ENCODE measurements at regions not wholly inside any gene's neighbourhood (a gene's known extent, or its start where the extent isn't known, plus 50 kb on each side); places are given as distances from the start of the nearest gene placed in this dataset.

DNA sequence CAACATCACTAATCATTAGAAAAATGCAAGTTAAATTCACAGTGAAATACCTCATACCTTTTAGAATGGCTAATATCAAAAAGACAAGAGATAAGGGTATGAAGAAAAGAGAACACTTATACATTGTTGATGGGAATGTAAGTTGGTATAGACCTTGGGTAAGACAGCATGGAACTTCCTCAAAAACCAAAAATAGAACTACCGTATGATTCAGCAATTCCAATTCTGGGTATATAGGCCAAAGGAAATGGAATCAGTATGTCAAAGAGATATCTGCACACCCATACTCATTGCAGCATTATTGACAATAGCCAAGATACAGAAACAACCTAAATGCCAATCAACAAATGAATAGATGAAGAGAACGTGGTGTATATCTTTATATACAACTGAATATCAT is 166.8 kb upstream of the LRRN1 start:
- H3K4me1 Mint-ChIP-seq (ENCODE audit: low read depth) = no peaks in the 10 kb centered on the region
- H3K9me3 Mint-ChIP-seq = no peaks in the 10 kb centered on the region
- H3K36me3 Mint-ChIP-seq (ENCODE audit: low read depth) = no peaks in the 10 kb centered on the region
- H3K27ac Mint-ChIP-seq = no peak overlapping the region
- DNase-seq (ENCODE audit: low spot score) = no peak
- H3K4me3 Mint-ChIP-seq = no peak overlapping the region
- H3K27me3 Mint-ChIP-seq (ENCODE audit: low read depth) = no peaks in the 10 kb centered on the region

DNA sequence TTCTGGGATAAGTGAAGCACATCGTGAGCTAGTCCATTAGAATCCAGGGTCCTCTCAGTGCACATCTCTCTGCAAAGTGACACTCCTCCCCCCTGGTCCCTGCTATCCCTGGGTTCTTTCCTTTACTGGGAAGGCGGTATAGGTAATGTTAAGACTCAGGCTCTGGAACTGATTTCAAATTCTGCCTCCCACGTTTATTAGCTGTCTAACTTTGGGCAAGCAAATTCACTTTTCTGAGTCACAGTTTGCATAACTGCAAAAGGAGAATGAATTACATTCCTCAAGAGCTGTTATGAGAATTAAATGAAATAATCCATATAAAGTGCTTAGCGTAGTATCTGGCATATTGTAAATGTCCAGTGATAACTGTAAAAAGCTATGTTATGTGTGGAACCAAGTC is 168.1 kb upstream of the LRRN1 start:
- DNase-seq (ENCODE audit: low spot score) = no peak
- Mint-ChIP-seq H3K4me1 (ENCODE audit: low read depth) (no peaks in the 10 kb centered on the region), H3K4me3 (no peak overlapping the region), H3K27me3 (ENCODE audit: low read depth) (no peaks in the 10 kb centered on the region), H3K36me3 (ENCODE audit: low read depth) (no peaks in the 10 kb centered on the region), H3K27ac (no peak overlapping the region), H3K9me3 (no peaks in the 10 kb centered on the region)

DNA sequence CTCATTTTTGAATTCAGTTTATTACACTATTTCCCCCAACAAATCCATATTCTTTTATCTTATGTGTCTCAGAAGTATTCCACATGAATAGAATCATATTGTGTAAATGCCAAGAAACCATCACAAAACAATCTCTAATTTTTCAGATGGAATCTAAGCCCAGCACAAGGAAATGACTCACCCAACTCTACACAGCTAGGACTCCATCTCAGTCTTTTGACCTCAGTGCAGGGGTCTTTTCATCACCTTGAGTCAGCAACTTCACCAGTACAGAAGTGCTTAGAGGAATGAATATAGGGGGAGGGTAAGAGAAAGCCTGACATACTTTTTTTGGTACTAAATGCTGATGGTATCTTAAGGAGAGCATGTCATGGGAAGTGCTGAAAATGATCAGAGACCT is 169.3 kb upstream of the LRRN1 start:
- no peak for DNase-seq (ENCODE audit: low spot score)

DNA sequence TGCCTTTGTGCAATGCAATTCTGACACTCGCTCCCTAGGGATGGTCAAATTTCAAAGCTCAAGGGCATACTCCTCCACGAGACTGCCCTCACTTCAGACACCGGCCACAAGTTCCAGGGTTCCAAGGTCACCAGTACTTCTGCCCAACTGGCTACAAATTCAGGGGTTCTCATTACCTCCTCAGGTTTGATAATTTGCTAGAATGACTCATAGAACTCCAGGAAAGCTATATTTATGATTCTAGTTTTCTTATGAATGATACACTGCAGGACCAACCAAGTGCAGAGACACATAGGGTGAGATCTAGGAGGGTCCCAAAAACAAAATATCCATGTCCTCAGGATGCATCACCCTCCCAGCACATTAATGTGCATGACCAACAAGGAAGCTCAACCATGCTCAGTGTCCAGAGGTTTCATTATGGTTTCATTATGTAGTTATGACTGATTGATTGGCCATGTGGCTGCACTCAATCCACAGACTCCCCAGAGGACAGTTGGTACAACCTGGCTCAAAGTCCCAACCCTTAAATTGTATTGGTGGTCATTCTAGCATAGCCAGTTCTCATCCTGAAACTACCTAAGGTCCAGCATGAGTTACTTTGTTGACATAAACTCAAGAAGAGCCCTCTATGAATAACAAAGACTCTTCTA is 170.4 kb upstream of the LRRN1 start:
- DNase-seq (ENCODE audit: low spot score) = no peak
- H3K4me1 Mint-ChIP-seq (ENCODE audit: low read depth) = no peaks in the 10 kb centered on the region
- H3K27me3 Mint-ChIP-seq (ENCODE audit: low read depth) = no peaks in the 10 kb centered on the region
- H3K9me3 Mint-ChIP-seq = no peaks in the 10 kb centered on the region
- H3K27ac Mint-ChIP-seq = no peak overlapping the region
- H3K4me3 Mint-ChIP-seq = no peak overlapping the region
- no peaks in the 10 kb centered on the region for H3K36me3 Mint-ChIP-seq (ENCODE audit: low read depth)

More for the DNA sequence above, 169.3 kb upstream of the LRRN1 start:
- Mint-ChIP-seq H3K27ac (no peak overlapping the region), H3K36me3 (ENCODE audit: low read depth) (no peaks in the 10 kb centered on the region), H3K27me3 (ENCODE audit: low read depth) (no peaks in the 10 kb centered on the region), H3K4me3 (no peak overlapping the region), H3K4me1 (ENCODE audit: low read depth) (no peaks in the 10 kb centered on the region), H3K9me3 (no peaks in the 10 kb centered on the region)

DNA sequence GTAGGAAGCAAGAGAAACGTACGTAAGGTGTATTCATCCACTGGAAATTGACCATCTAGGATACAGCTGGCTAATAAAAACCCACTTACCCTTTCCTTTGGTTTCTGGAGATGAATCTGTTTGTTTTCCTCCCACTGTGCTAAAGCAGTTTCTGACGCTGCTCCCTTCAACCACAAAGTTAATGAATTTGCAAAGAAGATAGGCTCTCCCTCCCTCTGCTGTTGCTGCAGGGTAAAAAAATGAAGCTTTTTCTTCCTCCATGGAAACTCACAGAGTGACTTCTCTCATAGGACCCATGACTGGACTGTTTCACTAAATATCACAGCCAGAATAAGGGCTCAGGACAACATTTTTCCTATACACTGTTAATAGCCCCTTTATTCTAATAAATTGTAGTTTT is 172.1 kb upstream of the LRRN1 start:
- Mint-ChIP-seq H3K4me3 (no peak overlapping the region), H3K27me3 (ENCODE audit: low read depth) (no peaks in the 10 kb centered on the region), H3K9me3 (no peaks in the 10 kb centered on the region), H3K4me1 (ENCODE audit: low read depth) (no peaks in the 10 kb centered on the region), H3K27ac (no peak overlapping the region), H3K36me3 (ENCODE audit: low read depth) (no peaks in the 10 kb centered on the region)
- DNase-seq (ENCODE audit: low spot score) = no peak

DNA sequence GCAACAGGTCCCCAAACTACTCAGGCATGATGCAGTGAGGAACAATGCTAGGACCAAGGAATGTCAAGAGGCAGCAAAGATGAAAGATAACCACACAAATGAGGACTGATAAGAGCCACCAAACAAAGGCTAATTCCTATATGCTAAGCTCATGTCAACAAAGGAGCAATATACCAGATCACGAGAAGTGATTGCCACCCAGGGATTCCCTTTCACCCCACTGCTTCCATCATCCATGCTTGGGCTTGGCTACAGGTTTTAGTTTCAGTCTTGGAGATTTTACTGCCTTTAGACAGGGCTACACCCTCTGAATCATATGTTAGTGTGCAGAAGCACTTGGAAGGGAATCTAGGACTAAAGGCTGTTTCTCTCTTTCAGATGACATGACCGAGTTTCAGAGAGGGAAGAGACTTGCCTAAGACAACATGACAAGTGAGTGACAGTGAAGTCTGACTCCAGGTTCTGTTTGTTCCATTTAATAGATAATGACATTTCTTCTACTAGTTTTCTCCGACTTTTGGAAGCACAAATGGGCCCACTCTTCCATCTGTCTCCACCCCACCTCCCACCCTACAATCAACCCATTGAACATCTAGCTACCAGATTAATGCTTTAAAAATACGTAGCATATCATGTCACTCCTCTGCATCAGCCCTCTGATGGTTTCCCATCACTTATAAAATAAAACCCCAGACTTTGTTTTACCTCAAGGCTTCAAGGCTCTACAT is 173.5 kb upstream of the LRRN1 start:
- Mint-ChIP-seq H3K4me1 (ENCODE audit: low read depth) (no peaks in the 10 kb centered on the region), H3K27me3 (ENCODE audit: low read depth) (no peaks in the 10 kb centered on the region), H3K27ac (no peak overlapping the region), H3K36me3 (ENCODE audit: low read depth) (no peaks in the 10 kb centered on the region), H3K9me3 (no peaks in the 10 kb centered on the region), H3K4me3 (no peak overlapping the region)
- no peak for DNase-seq (ENCODE audit: low spot score)

DNA sequence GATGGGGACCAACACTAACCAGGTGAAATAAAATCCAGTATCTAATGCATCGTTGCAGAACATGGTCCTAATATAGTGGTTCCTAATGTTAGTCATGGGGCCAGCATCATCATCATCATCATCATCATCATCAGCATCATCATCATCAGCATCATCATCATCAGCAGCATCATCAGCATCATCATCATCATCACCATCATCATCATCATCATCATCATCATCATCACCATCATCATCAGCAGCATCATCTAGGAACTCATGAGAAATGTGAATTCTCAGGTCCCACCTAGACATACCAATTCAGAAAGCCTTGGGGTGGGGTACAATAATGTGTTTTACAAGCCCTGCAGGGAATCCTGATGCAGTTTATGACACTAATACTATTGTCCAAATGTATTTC is 179.4 kb upstream of the LRRN1 start:
- Mint-ChIP-seq H3K4me1 (ENCODE audit: low read depth) (no peaks in the 10 kb centered on the region), H3K9me3 (no peaks in the 10 kb centered on the region), H3K27me3 (ENCODE audit: low read depth) (no peaks in the 10 kb centered on the region), H3K27ac (no peak overlapping the region), H3K4me3 (no peak overlapping the region), H3K36me3 (ENCODE audit: low read depth) (no peaks in the 10 kb centered on the region)
- DNase-seq (ENCODE audit: low spot score) = no peak

DNA sequence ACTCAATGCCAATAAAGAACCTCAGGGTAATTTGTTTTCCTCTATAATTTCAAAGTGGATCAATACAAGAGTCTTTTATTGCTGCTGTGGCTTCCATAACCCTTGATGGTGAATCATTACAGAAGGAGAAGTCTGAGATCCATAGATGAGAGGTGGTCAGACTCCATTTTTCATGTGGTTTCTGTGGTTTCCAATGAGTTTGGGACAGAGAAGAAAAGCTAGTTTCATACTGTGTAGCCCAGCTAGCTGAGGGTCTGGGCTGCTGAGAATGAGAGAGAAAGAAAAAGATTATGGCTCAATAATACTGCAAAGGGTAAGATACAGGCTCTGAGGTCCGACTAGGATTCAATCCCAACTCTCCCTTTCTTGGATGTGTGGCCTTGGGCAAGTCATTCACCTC is 180.6 kb upstream of the LRRN1 start:
- no peaks in the 10 kb centered on the region for H3K27me3 Mint-ChIP-seq (ENCODE audit: low read depth)
- H3K36me3 Mint-ChIP-seq (ENCODE audit: low read depth) = no peaks in the 10 kb centered on the region
- H3K27ac Mint-ChIP-seq = no peak overlapping the region
- no peaks in the 10 kb centered on the region for H3K9me3 Mint-ChIP-seq
- H3K4me3 Mint-ChIP-seq = no peak overlapping the region
- no peaks in the 10 kb centered on the region for H3K4me1 Mint-ChIP-seq (ENCODE audit: low read depth)
- DNase-seq (ENCODE audit: low spot score) = no peak

DNA sequence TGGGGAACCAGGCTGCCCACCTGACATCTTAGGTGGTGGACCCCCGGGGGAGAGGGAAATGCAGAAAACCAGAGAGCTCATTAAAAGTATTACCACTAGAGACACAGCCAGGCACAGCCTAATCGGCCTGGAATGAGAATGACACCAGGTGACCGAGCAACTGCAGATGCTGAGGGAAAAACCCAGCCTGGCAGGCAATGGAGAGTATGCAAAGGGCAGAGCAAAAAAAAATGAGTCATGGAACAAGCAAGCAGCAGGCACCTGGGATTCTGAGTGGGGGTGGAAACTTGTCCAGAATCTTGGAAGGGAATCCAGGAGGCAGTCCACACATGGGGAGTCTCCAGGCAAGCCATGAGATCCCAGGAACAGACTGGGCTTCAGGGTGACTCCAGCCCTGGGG is 183.7 kb upstream of the LRRN1 start:
- Mint-ChIP-seq H3K36me3 (ENCODE audit: low read depth) (no peaks in the 10 kb centered on the region), H3K27me3 (ENCODE audit: low read depth) (no peaks in the 10 kb centered on the region), H3K4me1 (ENCODE audit: low read depth) (no peaks in the 10 kb centered on the region), H3K27ac (no peak overlapping the region), H3K4me3 (no peak overlapping the region), H3K9me3 (no peaks in the 10 kb centered on the region)
- no peak for DNase-seq (ENCODE audit: low spot score)

DNA sequence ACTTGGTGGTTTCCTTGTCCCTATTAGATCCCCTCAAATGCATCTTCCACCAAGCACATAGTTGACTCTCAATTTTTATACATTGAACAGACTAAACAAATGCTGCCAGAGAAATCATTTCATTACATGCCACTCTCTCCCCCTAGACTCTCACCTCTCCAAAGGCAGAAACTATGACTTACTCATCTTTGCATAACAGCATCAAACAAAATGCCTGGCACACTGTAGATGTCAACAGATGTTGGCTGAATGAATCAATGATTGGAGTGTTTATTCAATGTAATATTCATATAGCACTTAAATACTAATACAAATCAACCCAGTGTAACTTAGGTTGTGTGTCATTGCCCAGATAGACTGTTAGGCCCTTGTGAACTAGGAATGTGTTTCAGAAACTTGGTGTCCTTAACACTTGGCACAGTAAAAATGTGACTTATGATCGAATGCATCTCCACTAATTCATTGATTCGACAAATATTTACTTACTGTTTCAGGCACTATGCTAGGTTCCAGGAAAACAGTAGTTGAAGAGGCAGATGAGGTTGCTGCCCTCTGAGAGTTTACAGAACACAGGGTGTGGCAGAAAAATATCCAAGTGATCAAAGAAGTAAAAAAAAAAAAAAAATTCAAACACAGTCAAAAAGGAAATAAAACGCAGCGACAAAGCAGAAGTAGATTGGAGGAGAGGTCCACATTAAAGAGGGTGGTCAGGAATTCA is 188.5 kb upstream of the LRRN1 start:
- Mint-ChIP-seq H3K36me3 (ENCODE audit: low read depth) (no peaks in the 10 kb centered on the region), H3K27me3 (ENCODE audit: low read depth) (no peaks in the 10 kb centered on the region), H3K4me3 (no peak overlapping the region), H3K4me1 (ENCODE audit: low read depth) (no peaks in the 10 kb centered on the region), H3K27ac (no peak overlapping the region), H3K9me3 (no peaks in the 10 kb centered on the region)
- no peak for DNase-seq (ENCODE audit: low spot score)

DNA sequence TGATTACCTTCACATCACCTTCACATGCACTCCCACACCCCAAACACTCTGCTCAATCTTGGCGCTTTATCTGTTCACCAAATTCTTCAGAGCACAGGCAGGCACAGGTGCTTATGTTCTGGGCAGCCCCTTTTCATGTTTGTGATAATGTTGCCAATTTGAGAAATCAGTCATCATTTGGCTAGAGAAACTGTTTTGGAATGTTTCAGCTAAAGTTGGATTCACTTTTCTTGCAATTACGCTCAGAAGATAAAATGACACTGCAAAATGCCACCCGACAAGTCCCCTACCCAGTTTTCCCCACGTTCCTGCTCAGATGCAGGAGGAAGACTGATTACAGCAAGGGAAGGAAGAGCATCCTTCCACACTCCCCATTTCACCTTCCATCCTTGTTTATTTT is 192.9 kb upstream of the LRRN1 start:
- DNase-seq (ENCODE audit: low spot score) = no peak
- H3K36me3 Mint-ChIP-seq (ENCODE audit: low read depth) = no peaks in the 10 kb centered on the region
- H3K4me1 Mint-ChIP-seq (ENCODE audit: low read depth) = no peaks in the 10 kb centered on the region
- no peaks in the 10 kb centered on the region for H3K9me3 Mint-ChIP-seq
- H3K27ac Mint-ChIP-seq = no peak overlapping the region
- no peaks in the 10 kb centered on the region for H3K27me3 Mint-ChIP-seq (ENCODE audit: low read depth)
- no peak overlapping the region for H3K4me3 Mint-ChIP-seq

DNA sequence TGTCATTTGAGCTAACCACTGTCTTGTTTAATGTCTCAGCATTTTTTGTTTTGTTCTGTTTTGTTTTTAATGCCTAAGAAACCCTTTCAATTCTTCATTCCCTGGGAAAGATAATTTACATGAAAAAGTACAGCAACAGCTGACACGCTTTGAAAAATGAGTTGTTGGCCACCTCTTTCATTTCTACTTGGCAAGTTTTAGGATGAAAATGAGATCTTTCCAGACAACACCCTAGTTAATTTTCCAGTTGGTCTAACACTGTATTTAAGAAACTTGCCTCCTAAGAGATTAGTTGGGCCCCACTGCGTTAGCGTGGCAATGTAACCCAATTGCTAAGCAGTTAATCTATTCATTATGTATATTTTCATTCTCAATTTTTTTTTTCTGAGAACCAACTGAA is 194.0 kb upstream of the LRRN1 start:
- no peaks in the 10 kb centered on the region for H3K9me3 Mint-ChIP-seq
- H3K36me3 Mint-ChIP-seq (ENCODE audit: low read depth) = no peaks in the 10 kb centered on the region
- no peak overlapping the region for H3K4me3 Mint-ChIP-seq

DNA sequence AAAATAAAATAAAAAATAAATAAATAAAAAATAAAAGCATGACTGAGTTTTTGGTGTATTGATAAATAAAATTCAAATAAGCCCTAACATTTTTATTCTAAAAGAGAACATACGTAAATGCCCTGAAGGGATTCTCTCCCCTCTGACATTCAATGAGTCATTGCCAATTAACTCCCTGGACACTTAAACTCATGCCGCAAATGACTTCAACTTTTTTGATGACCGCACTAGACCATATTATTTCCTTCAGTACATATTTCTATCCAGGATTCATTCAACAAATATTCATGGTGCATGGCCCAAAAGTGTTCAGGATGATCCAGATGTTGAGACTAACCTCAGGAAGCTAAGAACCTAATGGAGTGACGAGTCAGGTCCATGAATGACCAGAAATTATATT is 195.9 kb upstream of the LRRN1 start:
- no peaks in the 10 kb centered on the region for H3K4me1 Mint-ChIP-seq (ENCODE audit: low read depth)
- H3K9me3 Mint-ChIP-seq = no peaks in the 10 kb centered on the region
- no peaks in the 10 kb centered on the region for H3K36me3 Mint-ChIP-seq (ENCODE audit: low read depth)
- H3K27me3 Mint-ChIP-seq (ENCODE audit: low read depth) = no peaks in the 10 kb centered on the region
- DNase-seq (ENCODE audit: low spot score) = no peak
- H3K27ac Mint-ChIP-seq = no peak overlapping the region
- no peak overlapping the region for H3K4me3 Mint-ChIP-seq

More for the DNA sequence above, 194.0 kb upstream of the LRRN1 start:
- no peak overlapping the region for H3K27ac Mint-ChIP-seq
- DNase-seq (ENCODE audit: low spot score) = no peak
- H3K4me1 Mint-ChIP-seq (ENCODE audit: low read depth) = no peaks in the 10 kb centered on the region
- no peaks in the 10 kb centered on the region for H3K27me3 Mint-ChIP-seq (ENCODE audit: low read depth)

DNA sequence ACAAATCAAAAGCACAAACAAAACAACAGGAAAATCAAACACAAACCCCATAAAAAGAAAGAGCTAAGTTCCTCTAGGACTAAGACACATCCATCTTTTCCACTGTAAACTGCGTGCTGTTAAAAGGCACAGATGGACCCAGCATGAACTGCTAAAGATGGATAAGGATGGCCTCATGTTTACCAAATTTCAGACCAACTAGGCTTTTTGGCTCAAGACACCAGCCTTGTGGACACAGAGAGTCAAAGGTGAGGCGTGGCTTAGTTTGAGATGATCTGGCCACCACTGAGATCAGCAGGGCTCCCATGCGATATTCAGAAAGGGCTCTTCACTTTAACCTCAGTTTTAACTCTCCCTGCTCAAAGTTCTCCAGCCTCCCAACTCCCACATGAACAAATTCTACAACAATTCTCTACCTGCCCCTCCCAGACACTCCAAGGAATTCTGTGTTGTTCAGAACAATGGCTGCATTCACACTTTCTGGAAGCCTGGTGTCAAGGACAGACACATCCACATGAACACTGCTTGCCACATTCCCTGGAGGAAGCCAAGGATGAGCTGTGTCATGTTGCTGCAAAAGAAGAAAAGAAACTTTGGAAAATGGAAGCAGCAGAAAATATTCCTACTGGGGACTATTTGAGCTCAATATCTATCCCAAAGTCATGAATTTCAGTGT is 198.4 kb upstream of the LRRN1 start:
- no peaks in the 10 kb centered on the region for H3K9me3 Mint-ChIP-seq
- no peaks in the 10 kb centered on the region for H3K4me1 Mint-ChIP-seq (ENCODE audit: low read depth)
- DNase-seq (ENCODE audit: low spot score) = no peak
- H3K27me3 Mint-ChIP-seq (ENCODE audit: low read depth) = no peaks in the 10 kb centered on the region
- H3K27ac Mint-ChIP-seq = no peak overlapping the region
- no peaks in the 10 kb centered on the region for H3K36me3 Mint-ChIP-seq (ENCODE audit: low read depth)
- no peak overlapping the region for H3K4me3 Mint-ChIP-seq
